Progenitor cell of endocrine pancreas (in vitro differentiated cells): ENCODE measurements at regions not wholly inside any gene's neighbourhood (a gene's known extent, or its start where the extent isn't known, plus 50 kb on each side); places are given as distances from the start of the nearest gene placed in this dataset.

ENCODE experiments used
- DNase-seq: peaks from one replicate; pipeline ENCODE4 v3.0.0; 2021; ENCODE audit warnings: low spot score; ENCODE audit not compliant: unreplicated experiment
- H3K27ac Mint-ChIP-seq: 2 replicates; pipeline ENCODE4 v1.8.0; 2021; ENCODE audit warnings: mild to moderate bottlenecking, moderate library complexity, mixed read lengths
- H3K27me3 Mint-ChIP-seq: 2 replicates; pipeline ENCODE4 v1.8.0; 2021; ENCODE audit warnings: mixed read lengths
- H3K36me3 Mint-ChIP-seq: 2 replicates; pipeline ENCODE4 v1.8.0; 2022; ENCODE audit warnings: mixed read lengths; ENCODE audit not compliant: insufficient read depth
- H3K4me1 Mint-ChIP-seq: 2 replicates; pipeline ENCODE4 v1.8.0; 2021; ENCODE audit warnings: low read depth, mixed read lengths
- H3K4me3 Mint-ChIP-seq: 2 replicates; pipeline ENCODE4 v1.8.0; 2021; ENCODE audit warnings: low read depth, mild to moderate bottlenecking, moderate library complexity, mixed read lengths
- H3K9me3 Mint-ChIP-seq: 2 replicates; pipeline ENCODE4 v1.8.0; 2021; ENCODE audit warnings: low read depth, mixed read lengths
- CTCF ChIP-seq: fragments of 200-600 bp; sonication (generic); IDR thresholded peaks from one replicate; pipeline ENCODE4 v1.5.0; 2021; ENCODE audit warnings: antibody characterized with exemption, mild to moderate bottlenecking; ENCODE audit not compliant: unreplicated experiment

GRCh38 chr16:75837264-75837663 is 111.0 kb upstream of the CPHXL start:
- TF ChIP-seq CTCF = no peak
- Mint-ChIP-seq H3K27me3 (no peaks in the 10 kb centered on the region), H3K9me3 (peaks cover 12% of the 10 kb centered on the region), H3K4me3 (no peak overlapping the region), H3K4me1 (no peaks in the 10 kb centered on the region), H3K36me3 (no peaks in the 10 kb centered on the region), H3K27ac (no peak overlapping the region)
- DNase-seq = no peak

- Mint-ChIP-seq H3K4me3 (no peak overlapping the region), H3K36me3 (no peaks in the 10 kb centered on the region), H3K4me1 (no peaks in the 10 kb centered on the region), H3K27me3 (no peaks in the 10 kb centered on the region), H3K9me3 (peaks cover 8% of the 10 kb centered on the region), H3K27ac (no peak overlapping the region)
- TF ChIP-seq CTCF = no peak
- no peak for DNase-seq
These were observed 111.4 kb upstream of the CPHXL start for GRCh38 chr16:75837681-75838080.

GRCh38 chr16:75841517-75841916 is 115.2 kb upstream of the CPHXL start:
- Mint-ChIP-seq H3K4me3 (no peak overlapping the region), H3K9me3 (no peaks in the 10 kb centered on the region), H3K27ac (no peak overlapping the region), H3K4me1 (no peaks in the 10 kb centered on the region), H3K36me3 (no peaks in the 10 kb centered on the region), H3K27me3 (no peaks in the 10 kb centered on the region)
- no peak for TF ChIP-seq CTCF
- no peak for DNase-seq

- Mint-ChIP-seq H3K36me3 (no peaks in the 10 kb centered on the region), H3K9me3 (peaks cover 12% of the 10 kb centered on the region), H3K27me3 (no peaks in the 10 kb centered on the region), H3K4me3 (no peak overlapping the region), H3K27ac (no peak overlapping the region), H3K4me1 (no peaks in the 10 kb centered on the region)
- no peak for DNase-seq
- no peak for TF ChIP-seq CTCF
These were observed 120.9 kb upstream of the CPHXL start for GRCh38 chr16:75847172-75847571.

GRCh38 chr16:75854152-75854551 is 127.9 kb upstream of the CPHXL start:
- Mint-ChIP-seq H3K4me3 (no peak overlapping the region), H3K36me3 (no peaks in the 10 kb centered on the region), H3K9me3 (peaks cover 7% of the 10 kb centered on the region), H3K27me3 (no peaks in the 10 kb centered on the region), H3K27ac (no peak overlapping the region), H3K4me1 (peaks cover 4% of the 10 kb centered on the region)
- no peak for TF ChIP-seq CTCF
- DNase-seq = no peak
